ENCODE measurements at regions not wholly inside any gene's neighbourhood (a gene's known extent, or its start where the extent isn't known, plus 50 kb on each side); places are given as distances from the start of the nearest gene placed in this dataset.

GRCh38 chr6:50974319-50974718 is 155.6 kb downstream of the TFAP2B start:
- DNase-seq (ENCODE audit: low read depth): no peak
- TF ChIP-seq, protein P1, sequence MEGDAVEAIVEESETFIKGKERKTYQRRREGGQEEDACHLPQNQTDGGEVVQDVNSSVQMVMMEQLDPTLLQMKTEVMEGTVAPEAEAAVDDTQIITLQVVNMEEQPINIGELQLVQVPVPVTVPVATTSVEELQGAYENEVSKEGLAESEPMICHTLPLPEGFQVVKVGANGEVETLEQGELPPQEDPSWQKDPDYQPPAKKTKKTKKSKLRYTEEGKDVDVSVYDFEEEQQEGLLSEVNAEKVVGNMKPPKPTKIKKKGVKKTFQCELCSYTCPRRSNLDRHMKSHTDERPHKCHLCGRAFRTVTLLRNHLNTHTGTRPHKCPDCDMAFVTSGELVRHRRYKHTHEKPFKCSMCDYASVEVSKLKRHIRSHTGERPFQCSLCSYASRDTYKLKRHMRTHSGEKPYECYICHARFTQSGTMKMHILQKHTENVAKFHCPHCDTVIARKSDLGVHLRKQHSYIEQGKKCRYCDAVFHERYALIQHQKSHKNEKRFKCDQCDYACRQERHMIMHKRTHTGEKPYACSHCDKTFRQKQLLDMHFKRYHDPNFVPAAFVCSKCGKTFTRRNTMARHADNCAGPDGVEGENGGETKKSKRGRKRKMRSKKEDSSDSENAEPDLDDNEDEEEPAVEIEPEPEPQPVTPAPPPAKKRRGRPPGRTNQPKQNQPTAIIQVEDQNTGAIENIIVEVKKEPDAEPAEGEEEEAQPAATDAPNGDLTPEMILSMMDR (IDR thresholded peaks at IDR 0.05; ENCODE audit: insufficient read depth, low read length, poor library complexity, severe bottlenecking): no peak
- H3K4me3 ChIP-seq (ENCODE audit: low read depth, low read length): no peak overlapping the region
- H3K27me3 ChIP-seq (ENCODE audit: control insufficient read depth, insufficient read depth, low read length): no peaks in the 10 kb centered on the region
- H3K36me3 ChIP-seq (ENCODE audit: control insufficient read depth, insufficient read depth, low read length): no peaks in the 10 kb centered on the region

- no peak for DNase-seq (ENCODE audit: low read depth)
- no peaks in the 10 kb centered on the region for H3K36me3 ChIP-seq (ENCODE audit: control insufficient read depth, insufficient read depth, low read length)
- no peaks in the 10 kb centered on the region for H3K27me3 ChIP-seq (ENCODE audit: control insufficient read depth, insufficient read depth, low read length)
- H3K4me3 ChIP-seq (ENCODE audit: low read depth, low read length): no peak overlapping the region
- TF ChIP-seq, protein P1 (IDR thresholded peaks at IDR 0.05; ENCODE audit: insufficient read depth, low read length, poor library complexity, severe bottlenecking): no peak
These were observed 156.5 kb downstream of the TFAP2B start for GRCh38 chr6:50975216-50975615.

DNA sequence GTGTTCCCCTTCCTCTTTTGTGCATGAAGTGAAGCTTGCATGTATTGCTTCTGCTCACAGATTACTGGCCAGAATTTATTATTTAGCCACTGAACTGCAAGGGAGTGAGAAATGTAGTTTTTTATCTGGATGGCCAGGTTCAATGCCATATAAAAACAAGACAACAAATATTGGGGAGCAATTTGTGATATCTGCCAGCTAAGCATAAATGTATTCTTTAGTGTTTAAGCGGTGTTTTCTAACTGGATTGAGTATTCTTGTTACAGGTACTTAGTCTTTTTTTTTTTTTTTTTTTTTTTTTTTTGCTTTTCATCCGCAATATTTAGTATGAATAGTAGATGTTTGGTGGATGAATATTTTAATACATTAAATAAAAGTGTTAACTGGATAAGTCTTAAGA is 158.2 kb downstream of the TFAP2B start:
- no peaks in the 10 kb centered on the region for H3K27me3 ChIP-seq (ENCODE audit: control insufficient read depth, insufficient read depth, low read length)
- no peaks in the 10 kb centered on the region for H3K36me3 ChIP-seq (ENCODE audit: control insufficient read depth, insufficient read depth, low read length)
- TF ChIP-seq, protein P1 (IDR thresholded peaks at IDR 0.05; ENCODE audit: insufficient read depth, low read length, poor library complexity, severe bottlenecking): no peak
- no peak for DNase-seq (ENCODE audit: low read depth)
- no peak overlapping the region for H3K4me3 ChIP-seq (ENCODE audit: low read depth, low read length)

- DNase-seq (ENCODE audit: low read depth): no peak
- Histone ChIP-seq H3K27me3 (ENCODE audit: control insufficient read depth, insufficient read depth, low read length) (no peaks in the 10 kb centered on the region), H3K36me3 (ENCODE audit: control insufficient read depth, insufficient read depth, low read length) (no peaks in the 10 kb centered on the region), H3K4me3 (ENCODE audit: low read depth, low read length) (no peak overlapping the region)
- TF ChIP-seq, protein P1 (IDR thresholded peaks at IDR 0.05; ENCODE audit: insufficient read depth, low read length, poor library complexity, severe bottlenecking): no peak
These were observed 159.1 kb downstream of the TFAP2B start for GRCh38 chr6:50977796-50978195.

GRCh38 chr6:50978380-50979170 is 159.9 kb downstream of the TFAP2B start:
- Histone ChIP-seq H3K4me3 (ENCODE audit: low read depth, low read length) (no peak overlapping the region), H3K27me3 (ENCODE audit: control insufficient read depth, insufficient read depth, low read length) (no peaks in the 10 kb centered on the region), H3K36me3 (ENCODE audit: control insufficient read depth, insufficient read depth, low read length) (no peaks in the 10 kb centered on the region)
- TF ChIP-seq, protein P1 (IDR thresholded peaks at IDR 0.05; ENCODE audit: insufficient read depth, low read length, poor library complexity, severe bottlenecking): no peak
- DNase-seq (ENCODE audit: low read depth): peak; percentile 19

- DNase-seq (ENCODE audit: low read depth): no peak
- TF ChIP-seq, protein P1 (IDR thresholded peaks at IDR 0.05; ENCODE audit: insufficient read depth, low read length, poor library complexity, severe bottlenecking): no peak
These were observed 160.5 kb downstream of the TFAP2B start for GRCh38 chr6:50979171-50979525.

More at GRCh38 chr6:50979171-50979525, 160.5 kb downstream of the TFAP2B start:
- no peaks in the 10 kb centered on the region for H3K36me3 ChIP-seq (ENCODE audit: control insufficient read depth, insufficient read depth, low read length)
- no peaks in the 10 kb centered on the region for H3K27me3 ChIP-seq (ENCODE audit: control insufficient read depth, insufficient read depth, low read length)
- H3K4me3 ChIP-seq (ENCODE audit: low read depth, low read length): no peak overlapping the region
